Hypothalamus (tissue), 51 donors: ENCODE measurements at regions not wholly inside any gene's neighbourhood (a gene's known extent, or its start where the extent isn't known, plus 50 kb on each side); places are given as distances from the start of the nearest gene placed in this dataset.
"Not testable (repeated sequence)": the region's sequence is repeated elsewhere in the genome, so short reads cannot be mapped to it uniquely, and the experiment has no call there.

ENCODE experiments used
- DNase-seq, 51 donors: peaks; one replicate each; lab custom pipeline; 2025; lab: John Stamatoyannopoulos, UW

DNA sequence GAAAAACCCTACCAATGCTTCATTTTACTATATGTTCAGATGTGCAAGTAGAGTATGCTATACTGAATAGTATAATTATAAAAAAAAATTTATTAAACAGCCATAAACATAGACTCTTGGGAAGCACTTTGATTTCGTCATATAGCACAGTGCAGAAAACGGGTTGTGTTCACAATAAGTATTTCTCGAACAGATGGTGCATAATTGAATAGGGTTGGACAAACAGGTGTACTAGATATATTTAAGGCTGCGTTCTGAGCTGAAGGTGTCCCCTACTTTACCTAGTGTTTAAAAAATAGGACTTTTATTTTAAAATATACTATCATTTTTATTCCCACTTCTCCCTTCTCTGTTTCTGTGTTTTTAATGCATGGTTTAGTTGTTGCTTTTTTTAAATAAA, 841.5 kb downstream of the ANKRD7 start:
- no peak for DNase-seq

DNA sequence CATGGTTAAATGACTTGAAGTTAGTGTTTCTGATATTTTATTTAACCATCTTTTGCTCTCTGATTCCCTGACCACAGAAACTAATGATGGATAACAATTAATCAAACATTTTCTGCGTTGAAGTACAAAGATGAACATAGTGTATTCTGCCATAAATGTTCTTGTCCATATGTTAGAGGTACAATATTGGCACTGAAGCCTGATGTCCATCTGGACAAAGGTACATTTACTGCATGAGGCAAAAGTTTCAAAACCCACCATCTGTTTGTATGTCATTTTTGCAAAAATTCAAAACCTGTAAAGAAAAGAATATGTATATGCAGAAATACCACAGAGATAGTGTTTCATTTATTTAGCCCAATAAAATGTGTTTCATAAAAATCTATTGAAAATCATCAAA, 861.5 kb downstream of the ANKRD7 start:
- DNase-seq = no peak

DNA sequence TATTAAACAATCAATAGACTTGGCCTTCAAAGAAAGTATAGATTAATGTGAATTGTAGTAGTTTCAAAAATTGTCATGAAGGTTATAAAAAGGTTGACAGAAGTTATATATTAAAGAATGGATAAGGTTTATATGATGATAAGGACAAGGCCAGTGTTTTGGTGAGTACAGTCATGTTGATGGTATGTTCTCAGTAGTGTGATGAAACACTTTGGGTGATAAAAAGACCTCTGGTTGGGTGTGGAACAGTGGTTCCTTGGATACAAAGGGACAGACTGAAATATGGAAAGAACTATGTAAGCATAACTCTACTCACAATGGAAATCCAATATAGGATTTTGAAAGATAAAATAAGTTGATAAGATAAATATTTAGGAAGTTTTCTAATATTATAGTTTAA, 866.3 kb downstream of the ANKRD7 start:
- DNase-seq = no peak

DNA sequence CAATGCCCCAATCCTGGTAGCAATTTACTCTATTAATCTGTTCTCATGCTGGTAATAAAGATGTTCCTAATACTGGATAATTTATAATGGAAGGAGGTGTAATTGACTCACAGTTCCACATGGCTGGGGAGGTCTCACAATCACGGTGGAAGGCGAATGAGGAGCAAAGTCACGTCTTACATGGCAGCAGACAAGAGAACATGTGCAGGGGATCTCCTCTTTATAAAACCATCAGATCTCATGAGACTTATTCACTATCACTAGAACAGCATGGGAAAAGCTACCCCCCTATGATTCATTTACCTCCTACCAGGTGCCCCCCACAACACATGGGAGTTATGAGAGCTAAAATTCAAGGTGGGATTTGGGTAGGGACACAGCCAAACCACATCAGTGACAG, 872.2 kb downstream of the ANKRD7 start:
- no peak for DNase-seq

DNA sequence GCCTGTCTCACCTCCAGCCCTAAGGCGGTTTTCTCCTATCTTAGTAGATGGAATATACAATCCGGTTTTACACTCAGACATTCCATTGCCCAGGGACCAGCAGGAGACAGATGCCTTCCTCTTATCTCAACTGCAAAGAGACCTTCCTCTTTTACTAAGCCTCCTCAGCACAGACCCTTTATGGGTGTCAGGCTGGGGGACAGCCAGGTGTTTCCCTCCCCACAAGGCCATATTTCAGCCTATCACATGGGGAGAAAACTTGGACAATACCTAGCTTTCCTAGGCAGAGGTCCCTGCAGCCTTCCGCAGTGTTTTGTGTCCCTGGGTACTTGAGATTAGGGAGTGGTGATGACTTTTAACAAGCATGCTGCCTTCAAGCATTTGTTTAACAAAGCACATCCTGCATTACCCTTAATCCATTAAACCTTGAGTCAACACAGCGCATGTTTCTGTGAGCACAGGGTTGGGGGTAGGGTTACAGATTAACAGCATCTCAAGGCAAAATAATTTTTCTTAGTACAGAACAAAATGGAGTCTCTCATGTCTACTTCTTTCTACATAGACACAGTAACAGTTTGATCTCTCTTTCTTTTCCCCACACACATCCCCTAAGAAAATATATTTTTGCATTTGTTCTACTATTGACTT, 876.2 kb downstream of the ANKRD7 start:
- not testable (repeated sequence) for DNase-seq

DNA sequence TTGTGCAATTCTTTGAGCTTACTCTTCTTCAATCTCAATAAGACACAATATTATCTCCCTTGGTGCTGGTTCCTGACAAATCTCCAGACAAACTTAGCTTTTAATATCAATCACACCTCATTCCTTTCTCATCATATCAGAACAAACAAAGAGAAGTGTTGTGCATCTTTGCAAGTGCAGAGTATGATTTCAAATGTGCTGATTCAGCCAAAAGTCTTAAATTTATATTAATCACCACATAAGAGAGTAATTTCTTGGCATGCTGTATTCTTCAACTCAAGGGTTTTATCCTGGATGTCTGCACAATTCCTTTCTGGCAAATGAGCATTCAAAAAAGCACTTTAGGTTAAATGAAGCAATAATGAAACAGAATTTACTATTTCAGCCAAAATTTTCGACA, 877.8 kb downstream of the ANKRD7 start:
- DNase-seq = no peak

DNA sequence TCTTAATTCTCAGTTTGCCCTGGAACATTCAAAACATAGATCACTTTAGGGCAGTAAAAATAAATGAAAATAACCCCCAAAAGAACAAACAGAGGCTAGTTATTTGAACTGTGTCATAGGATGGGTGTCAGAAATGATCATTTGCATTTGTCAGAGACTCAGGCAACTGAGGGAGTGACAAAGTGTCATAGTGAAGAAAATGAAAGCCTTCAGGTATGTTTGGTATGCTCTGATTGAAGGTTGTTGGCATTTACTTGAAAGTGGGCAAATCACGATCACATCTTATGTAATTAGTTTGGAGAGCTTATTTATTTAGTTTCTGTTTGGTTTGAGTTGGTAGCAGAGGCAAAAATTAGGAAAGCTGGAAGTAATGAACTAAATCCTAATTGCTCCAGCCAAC, 880.9 kb downstream of the ANKRD7 start:
- no peak for DNase-seq

DNA sequence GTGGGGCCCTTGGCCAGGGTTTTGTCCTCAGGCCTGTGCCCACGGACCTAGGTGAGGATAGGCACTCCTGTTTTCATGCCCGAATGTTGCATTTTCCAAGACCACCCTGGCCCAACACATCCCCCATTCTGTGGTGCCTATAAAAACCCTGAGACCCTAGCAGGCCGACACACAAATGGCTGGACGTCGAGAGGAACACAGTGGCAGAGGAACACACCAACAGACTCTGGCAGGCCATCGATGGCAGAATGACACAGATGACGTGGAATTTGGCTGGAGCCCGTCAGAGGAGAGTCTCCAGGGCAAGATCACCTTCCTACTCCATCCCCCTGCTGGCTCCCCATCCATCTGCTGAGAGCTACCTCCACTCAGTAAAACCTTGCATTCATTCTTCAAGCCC, 898.8 kb downstream of the ANKRD7 start:
- no peak for DNase-seq

DNA sequence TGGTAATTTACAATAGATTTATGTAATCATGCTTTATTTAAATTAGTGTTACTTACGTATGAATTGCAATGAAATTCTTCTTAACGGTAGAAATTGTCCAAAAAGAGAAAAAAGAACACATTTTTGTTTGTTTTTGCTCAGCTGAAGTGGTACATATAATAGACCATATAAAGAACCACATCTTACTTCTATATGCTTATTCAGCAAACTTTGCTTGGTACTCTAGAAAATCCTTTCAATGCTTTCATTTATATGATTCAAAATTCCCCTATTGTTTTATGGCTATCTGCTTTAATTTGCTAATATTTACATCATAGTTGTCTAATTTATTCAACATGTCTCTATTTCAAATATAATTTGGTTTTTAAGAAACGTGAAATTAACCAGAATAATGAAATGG, 903.2 kb downstream of the ANKRD7 start:
- no peak for DNase-seq

DNA sequence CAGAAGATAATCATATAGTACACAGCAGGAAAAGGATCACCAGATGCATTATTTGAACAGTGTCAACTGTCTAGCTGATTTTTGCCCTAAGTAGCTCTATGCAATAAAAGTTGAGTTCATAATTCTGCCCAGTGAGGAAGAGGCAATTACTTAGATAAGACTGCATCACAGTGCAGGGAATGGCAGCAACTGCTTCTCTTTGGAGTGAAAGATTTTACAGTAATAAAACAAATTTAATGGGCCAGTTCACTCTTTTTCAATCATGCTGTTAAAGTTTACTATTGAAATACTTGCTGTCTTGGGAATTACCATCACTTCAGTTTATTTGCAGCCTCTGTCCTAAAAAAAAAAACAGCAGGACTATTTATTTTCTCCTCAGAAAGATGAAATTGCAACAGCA, 907.9 kb downstream of the ANKRD7 start:
- no peak for DNase-seq

DNA sequence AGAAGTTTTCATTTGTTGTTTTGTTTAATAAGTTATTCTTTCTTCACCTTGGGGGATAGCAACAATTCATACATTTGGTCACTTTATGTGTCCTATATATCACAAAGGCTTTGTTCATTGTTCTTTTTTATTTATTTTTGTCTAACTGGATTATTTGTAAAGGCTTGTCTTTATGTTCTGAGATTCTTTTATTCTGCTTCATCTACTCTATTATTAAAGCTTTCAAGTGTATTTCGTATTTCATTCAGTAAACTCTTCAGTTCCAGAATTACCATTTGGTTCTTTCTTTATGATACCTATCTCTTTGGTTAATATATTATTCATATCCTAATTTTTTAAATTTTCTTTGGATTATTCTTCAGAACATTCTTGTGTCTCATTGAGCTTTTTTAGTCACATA, 942.9 kb downstream of the ANKRD7 start:
- DNase-seq = no peak

DNA sequence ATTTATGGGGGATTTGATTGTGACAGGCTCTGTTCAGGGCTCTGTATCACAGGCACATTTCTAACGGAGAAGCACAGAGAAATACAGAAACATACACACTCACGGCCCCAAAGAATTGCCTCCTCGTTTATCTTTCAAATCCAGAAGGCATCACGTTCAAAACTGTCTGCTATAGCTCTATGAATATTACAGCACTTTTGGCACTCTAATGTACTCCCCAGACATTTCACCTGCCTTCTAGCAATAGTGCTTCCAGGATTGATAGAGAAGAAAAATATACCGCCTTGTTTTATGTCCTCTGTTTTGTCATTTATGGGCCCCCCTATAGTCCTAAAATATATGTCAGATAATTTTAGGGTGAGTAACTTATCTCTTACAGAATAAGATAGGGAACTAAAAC, 947.5 kb downstream of the ANKRD7 start:
- DNase-seq = no peak

DNA sequence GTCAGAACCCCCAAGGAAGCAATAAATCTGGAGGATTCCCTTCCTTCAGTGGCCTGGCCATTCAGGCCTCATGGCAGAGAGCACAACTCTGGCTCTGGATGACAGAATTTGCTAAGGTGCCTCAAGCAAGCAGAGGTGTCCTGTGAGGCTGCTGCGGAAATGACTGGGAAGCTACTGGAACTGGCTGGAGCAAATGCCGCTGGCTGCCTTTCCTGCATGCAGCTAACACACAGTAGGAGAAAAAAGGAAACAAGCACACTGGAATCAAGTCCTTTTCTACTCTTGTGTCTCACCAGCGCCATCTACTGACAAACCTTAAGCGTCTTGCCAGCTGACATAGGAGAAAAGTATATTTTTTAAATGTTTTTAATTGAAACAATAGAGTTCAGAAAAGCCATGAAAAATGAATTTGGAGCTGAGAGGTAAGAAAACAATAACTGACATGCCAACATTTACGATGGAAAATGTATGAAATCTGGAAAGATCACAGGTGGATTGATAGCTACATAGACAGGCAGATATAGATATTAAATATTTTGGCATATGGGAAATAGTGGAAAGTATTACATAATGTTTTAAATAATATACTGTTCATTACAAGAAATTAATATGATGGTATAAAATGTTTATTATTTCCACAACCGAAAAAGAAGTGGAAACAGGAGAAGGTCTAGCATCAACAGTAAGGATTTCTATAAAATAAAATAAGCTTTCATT, 951.6 kb downstream of the ANKRD7 start:
- DNase-seq = peak in 28 of 51 donors; percentile 1 to 68 (median 14)

DNA sequence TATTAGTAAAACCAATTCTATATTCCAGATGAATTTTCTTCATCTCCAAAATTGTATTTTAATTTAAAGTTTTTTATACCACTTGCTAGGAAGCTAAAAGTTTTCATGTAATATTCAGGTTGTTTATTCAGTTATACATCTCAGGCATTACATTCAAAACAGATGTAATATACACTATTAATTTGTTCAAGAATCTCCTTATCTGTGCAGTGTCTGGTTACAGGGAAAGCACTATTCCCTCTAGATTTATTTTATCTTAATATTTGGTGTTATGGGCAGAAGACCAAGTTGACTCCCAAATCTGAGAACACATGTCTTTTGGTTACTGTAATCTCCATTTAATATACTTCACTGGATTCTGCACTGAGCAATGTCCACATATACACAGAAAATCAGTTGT, 953.4 kb downstream of the ANKRD7 start:
- DNase-seq = no peak

DNA sequence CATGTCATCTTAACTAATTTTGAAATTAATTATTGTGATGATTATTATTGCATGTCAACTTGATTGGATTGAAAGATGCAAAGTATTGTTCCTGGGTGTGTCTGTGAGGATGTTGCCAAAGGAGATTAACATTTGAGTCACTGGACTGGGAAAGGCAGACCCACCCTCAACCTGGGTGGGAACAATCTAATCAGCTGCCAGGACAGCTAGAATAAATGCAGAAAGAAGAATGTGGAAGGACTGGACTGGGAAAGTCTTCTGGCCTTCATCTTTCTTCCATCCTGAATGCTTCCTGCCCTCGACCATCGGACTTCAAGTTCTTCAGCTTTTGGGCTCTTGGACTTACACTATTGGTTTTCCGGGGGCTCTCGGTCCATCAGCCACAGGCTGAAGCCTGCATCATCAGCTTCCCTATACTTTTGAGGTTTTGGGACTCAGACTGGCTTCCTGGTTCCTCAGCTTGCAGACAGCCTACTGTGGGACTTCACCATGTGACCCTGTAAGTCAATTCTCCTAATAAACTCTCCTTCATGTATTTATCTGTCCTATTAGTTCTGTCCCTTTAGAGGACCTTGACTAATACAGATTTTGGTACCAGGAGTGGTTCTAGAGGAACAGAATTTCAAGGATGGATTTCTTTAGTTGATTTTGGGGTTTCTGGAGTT, 959.8 kb downstream of the ANKRD7 start:
- no peak for DNase-seq

DNA sequence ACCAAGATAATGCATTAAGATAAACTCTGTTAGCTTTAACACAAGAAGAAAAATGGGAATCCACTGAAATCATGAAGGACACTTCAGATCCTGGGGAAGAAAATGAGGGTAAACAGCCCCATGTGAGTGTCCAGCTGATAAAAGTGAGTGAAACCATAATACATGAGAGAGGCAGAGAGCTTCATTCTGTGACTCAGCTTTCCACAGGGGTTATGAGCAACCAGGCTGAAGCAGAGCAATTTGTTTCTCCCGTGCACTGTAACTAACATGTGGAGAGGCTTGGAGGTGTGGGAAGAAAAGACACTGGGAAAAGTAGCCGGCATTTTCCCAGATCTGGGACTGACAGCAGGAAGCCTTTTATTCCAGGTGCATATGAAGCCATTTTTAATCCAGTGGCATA, 971.7 kb downstream of the ANKRD7 start:
- no peak for DNase-seq

DNA sequence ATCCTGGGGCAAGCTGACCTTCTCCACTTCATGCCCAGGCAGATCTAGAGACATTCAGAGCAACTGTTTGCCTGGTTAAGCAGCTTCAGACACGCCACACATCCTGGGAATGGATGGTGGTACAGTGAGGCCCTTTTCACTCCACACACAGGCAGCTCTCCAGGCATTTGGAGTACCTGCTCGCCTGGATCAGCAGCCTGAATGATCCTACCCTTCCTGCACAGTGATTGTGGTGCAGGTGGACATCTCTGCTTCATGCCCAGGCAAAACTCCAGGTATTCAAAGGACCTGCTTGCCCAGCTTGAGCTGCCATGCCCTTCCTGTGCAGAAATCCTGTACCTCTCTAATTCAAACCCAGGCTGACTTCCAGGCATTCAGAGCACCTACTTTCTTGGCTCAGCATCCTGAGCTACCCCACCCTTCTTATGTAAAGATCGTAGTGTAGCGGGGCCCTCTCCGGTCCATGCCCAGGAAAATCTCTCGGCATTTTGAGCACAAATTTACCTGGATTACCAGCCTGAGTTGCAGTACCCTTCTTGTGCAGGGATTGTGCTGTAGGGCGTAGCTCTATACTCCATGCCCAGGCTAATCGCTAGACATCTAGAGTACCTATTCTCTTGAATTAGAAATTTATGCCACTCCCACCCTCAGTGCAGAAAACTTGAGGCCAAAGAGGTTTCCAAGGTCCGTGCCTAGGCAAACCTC, 972.8 kb downstream of the ANKRD7 start:
- DNase-seq = no peak

DNA sequence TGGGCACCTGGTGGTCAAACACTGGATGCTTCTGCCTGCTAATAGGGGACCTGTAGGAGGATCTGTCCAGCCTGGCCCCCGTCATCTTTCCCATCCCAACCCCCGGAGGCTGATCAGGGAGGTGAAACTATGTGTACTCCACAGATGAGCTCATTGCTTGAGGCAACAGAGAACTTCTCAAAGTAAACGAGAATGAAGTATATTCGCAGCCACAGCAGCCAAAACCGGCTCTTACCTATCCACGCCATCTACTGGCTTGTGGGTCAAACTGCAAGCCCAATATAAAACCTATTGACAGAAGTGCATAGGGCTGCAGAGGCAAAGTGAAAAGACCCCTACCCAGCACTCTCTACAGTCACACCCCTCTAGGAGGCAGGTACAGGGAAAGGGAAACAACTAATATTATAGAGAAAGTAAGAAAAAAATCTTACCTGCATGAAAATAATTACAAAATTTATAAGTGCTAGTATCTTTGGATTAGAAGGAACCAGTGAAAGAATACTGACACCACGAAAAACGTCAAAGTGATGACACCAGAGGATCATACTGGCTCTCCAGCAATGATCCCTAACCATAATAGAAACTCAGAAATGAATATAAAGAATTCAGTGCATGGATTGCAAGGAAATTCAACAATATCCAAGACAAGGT, 973.5 kb downstream of the ANKRD7 start:
- peak in 8 of 51 donors; percentile 1 to 10 (median 3) for DNase-seq

DNA sequence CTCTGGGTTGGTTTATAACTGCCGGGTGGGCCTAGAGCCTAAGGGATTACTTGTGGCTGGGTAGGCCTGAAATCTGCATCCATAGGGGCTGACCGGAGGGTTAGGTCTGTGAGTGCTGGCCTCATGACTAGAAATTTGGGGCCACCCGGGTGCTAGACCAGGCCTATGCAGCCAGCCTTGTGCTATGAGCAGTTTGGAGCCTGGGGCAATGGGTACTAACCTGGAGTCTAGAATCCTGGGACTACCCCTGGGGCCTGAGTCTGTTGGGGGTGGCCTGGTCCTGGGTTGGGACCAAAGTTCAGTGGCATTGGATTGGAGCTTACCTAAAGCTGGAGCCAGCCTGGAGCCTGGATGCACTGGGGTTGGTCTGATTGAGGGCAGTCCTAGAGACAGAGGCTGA, 995.2 kb downstream of the ANKRD7 start:
- no peak for DNase-seq

DNA sequence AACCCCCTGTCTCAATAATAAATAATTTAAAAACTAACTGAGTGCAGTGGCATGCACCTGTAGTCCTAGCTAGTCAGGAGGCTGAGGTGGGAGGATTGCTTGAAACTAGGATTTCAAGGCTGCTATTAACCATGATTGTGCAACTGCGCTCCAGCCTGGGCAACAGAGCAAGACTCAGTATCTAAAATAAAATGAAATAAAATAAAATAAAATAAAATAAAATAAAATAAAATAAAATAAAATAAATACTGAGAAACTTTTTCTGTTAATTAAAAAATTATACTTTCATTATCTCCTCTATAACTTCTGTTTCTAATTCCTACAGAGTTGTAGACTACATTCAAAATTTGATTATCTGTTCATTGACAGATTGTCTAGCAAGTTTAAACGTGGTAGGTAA, 999.4 kb downstream of the ANKRD7 start:
- DNase-seq = no peak

DNA sequence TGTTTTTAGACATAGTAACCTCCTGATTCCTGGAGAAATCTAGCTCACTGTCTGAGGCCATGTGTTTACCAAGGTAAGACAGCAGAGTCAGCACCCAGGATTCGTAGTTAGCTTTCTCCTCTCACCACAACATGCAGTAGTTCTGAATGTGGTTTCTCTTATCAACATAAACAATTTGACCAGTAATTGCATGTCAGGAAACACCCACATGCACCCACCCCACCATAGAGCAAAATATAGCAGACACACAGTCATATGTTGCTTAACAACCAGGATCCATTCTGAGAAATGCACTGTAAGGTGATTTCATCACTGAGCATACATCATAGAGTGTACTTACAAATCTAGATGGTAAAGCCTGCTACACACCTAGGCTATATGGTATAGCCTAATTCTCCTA, 1004.0 kb downstream of the ANKRD7 start:
- DNase-seq = no peak
